ENCODE measurements at regions not wholly inside any gene's neighbourhood (a gene's known extent, or its start where the extent isn't known, plus 50 kb on each side); places are given as distances from the start of the nearest gene placed in this dataset.

GRCh38 chr6:105487040-105487790 lies 84.3 kb upstream of the PREP start:
- Histone ChIP-seq H3K9me3 (ENCODE audit: severe bottlenecking) (no peaks in the 10 kb centered on the region), H3K27me3 (ENCODE audit: insufficient read depth, poor library complexity, severe bottlenecking) (no peaks in the 10 kb centered on the region), H3K4me3 (ENCODE audit: severe bottlenecking) (no peak overlapping the region), H3K4me1 (ENCODE audit: insufficient read depth, poor library complexity, severe bottlenecking) (peaks cover 27% of the 10 kb centered on the region), H3K36me3 (ENCODE audit: low read depth) (no peaks in the 10 kb centered on the region), H3K27ac (ENCODE audit: poor library complexity, severe bottlenecking) (no peak overlapping the region)
- DNase-seq (ENCODE audit: low spot score): no peak
- TF ChIP-seq, protein P1, sequence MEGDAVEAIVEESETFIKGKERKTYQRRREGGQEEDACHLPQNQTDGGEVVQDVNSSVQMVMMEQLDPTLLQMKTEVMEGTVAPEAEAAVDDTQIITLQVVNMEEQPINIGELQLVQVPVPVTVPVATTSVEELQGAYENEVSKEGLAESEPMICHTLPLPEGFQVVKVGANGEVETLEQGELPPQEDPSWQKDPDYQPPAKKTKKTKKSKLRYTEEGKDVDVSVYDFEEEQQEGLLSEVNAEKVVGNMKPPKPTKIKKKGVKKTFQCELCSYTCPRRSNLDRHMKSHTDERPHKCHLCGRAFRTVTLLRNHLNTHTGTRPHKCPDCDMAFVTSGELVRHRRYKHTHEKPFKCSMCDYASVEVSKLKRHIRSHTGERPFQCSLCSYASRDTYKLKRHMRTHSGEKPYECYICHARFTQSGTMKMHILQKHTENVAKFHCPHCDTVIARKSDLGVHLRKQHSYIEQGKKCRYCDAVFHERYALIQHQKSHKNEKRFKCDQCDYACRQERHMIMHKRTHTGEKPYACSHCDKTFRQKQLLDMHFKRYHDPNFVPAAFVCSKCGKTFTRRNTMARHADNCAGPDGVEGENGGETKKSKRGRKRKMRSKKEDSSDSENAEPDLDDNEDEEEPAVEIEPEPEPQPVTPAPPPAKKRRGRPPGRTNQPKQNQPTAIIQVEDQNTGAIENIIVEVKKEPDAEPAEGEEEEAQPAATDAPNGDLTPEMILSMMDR (IDR thresholded peaks at IDR 0.05; ENCODE audit: poor library complexity, severe bottlenecking): no peak
- no peak for ATAC-seq (ENCODE audit: low read depth)

DNA sequence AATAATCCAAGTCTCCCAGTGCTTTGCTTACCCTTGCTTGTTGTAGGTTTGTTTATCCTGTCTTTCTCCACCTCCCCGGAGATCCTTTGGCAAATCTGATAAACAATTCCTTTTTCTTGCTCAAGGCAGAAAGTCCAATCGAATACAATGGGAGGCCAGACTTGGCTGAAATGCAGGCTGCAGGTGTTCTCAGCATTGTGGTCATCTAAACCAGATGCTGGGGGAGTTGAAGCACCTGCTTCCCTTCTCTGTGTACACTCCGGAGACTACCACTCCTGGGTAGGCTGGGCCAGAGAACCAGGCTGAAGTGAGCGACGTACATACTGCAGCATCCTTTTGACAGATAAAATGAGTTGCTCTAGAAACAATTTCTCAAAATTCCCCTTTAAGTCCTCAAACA lies 82.6 kb upstream of the PREP start:
- ATAC-seq (ENCODE audit: low read depth) (no peak), DNase-seq (ENCODE audit: low spot score) (no peak)
- H3K4me3 ChIP-seq (ENCODE audit: severe bottlenecking): no peak overlapping the region
- H3K36me3 ChIP-seq (ENCODE audit: low read depth): no peaks in the 10 kb centered on the region
- H3K27ac ChIP-seq (ENCODE audit: poor library complexity, severe bottlenecking): no peak overlapping the region
- TF ChIP-seq, protein P1 (IDR thresholded peaks at IDR 0.05; ENCODE audit: poor library complexity, severe bottlenecking): no peak
- no peaks in the 10 kb centered on the region for H3K27me3 ChIP-seq (ENCODE audit: insufficient read depth, poor library complexity, severe bottlenecking)
- H3K9me3 ChIP-seq (ENCODE audit: severe bottlenecking): no peaks in the 10 kb centered on the region
- peaks cover 27% of the 10 kb centered on the region for H3K4me1 ChIP-seq (ENCODE audit: insufficient read depth, poor library complexity, severe bottlenecking)

DNA sequence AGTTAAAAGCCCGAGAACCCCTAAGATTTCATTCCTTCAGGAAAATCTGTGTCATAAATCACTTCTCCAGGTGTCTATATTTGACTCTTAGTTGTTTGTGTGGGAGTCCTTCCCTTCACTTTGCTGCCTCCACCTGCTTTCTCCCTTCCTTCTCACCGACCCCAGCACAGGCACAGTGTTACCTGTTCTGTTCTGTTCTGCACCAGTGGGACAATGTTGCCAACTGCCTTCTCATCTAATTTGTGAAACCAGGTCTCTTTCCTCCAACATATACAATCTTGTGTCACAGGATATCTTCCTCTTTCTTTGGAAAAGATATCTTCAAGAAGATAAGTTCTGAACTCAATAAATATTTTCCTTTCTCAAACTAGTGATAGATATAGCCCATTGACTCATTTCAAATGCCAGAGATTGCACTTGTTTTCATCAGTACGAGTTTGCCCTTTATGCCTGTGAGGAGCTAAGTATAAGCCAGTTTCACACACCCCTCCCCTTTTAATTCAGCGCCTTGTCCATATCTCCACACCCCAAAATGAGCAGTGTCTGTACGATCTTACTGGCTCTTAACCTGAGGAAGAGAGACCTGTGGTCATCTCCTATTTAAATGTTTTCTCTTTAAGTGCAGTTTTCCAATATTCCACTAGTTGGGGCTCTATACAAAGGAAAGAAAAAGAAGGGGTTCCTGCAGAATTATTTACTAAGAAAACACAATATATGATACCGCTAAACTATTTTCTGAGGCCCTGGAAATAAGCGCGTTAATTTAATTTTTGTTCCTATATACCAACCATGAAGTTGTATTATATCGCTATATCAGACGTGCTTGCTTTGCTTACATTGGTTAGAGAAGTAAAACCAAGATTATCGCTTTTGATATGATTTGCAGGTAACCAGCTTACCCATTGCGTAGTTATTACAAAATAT lies 81.6 kb upstream of the PREP start:
- no peaks in the 10 kb centered on the region for H3K27me3 ChIP-seq (ENCODE audit: insufficient read depth, poor library complexity, severe bottlenecking)
- H3K27ac ChIP-seq (ENCODE audit: poor library complexity, severe bottlenecking): peak overlapping the region; percentile 51
- H3K9me3 ChIP-seq (ENCODE audit: severe bottlenecking): no peaks in the 10 kb centered on the region
- TF ChIP-seq, protein P1 (IDR thresholded peaks at IDR 0.05; ENCODE audit: poor library complexity, severe bottlenecking): peak; percentile 98
- DNase-seq (ENCODE audit: low spot score): no peak
- no peaks in the 10 kb centered on the region for H3K36me3 ChIP-seq (ENCODE audit: low read depth)
- H3K4me3 ChIP-seq (ENCODE audit: severe bottlenecking): no peak overlapping the region
- ATAC-seq (ENCODE audit: low read depth): peak; percentile 64
- H3K4me1 ChIP-seq (ENCODE audit: insufficient read depth, poor library complexity, severe bottlenecking): peaks cover 27% of the 10 kb centered on the region

GRCh38 chr6:105483492-105483891 lies 80.6 kb upstream of the PREP start:
- ATAC-seq (ENCODE audit: low read depth) (peak; percentile 70), DNase-seq (ENCODE audit: low spot score) (no peak)
- TF ChIP-seq, protein P1 (IDR thresholded peaks at IDR 0.05; ENCODE audit: poor library complexity, severe bottlenecking): no peak
- Histone ChIP-seq H3K27me3 (ENCODE audit: insufficient read depth, poor library complexity, severe bottlenecking) (no peaks in the 10 kb centered on the region), H3K4me1 (ENCODE audit: insufficient read depth, poor library complexity, severe bottlenecking) (peaks cover 27% of the 10 kb centered on the region), H3K36me3 (ENCODE audit: low read depth) (no peaks in the 10 kb centered on the region), H3K27ac (ENCODE audit: poor library complexity, severe bottlenecking) (peak overlapping the region; percentile 51), H3K9me3 (ENCODE audit: severe bottlenecking) (no peaks in the 10 kb centered on the region), H3K4me3 (ENCODE audit: severe bottlenecking) (no peak overlapping the region)

Data from RWPE2 (cell line).